Thymus (tissue), 11 donors: ENCODE measurements at regions not wholly inside any gene's neighbourhood (a gene's known extent, or its start where the extent isn't known, plus 50 kb on each side); places are given as distances from the start of the nearest gene placed in this dataset.
"Not testable (repeated sequence)": the region's sequence is repeated elsewhere in the genome, so short reads cannot be mapped to it uniquely, and the experiment has no call there.

Source experiments
- DNase-seq, 9 donors: peaks; one replicate each; pipeline ENCODE4 v3.0.0-alpha.2; 2013; ENCODE audit warnings: low spot score in 9 of 9, low read depth in 6 of 9, missing footprints in 1 of 9
- H3K27ac ChIP-seq, 2 donors: one replicate each; pipeline ENCODE4 v1.5.1; 2013; ENCODE audit warnings: control low read depth in 1 of 2, low read depth in 1 of 2, low read length in 1 of 2, mild to moderate bottlenecking in 1 of 2, moderate library complexity in 1 of 2
- H3K27me3 ChIP-seq, 2 donors: one replicate each; pipeline ENCODE4 v1.5.1; 2013; ENCODE audit warnings: low read length in 1 of 2; ENCODE audit not compliant: control insufficient read depth in 2 of 2, insufficient read depth in 1 of 2
- H3K36me3 ChIP-seq, 2 donors: one replicate each; pipeline ENCODE4 v1.5.1; 2013; ENCODE audit warnings: low read length in 1 of 2, mild to moderate bottlenecking in 1 of 2, moderate library complexity in 1 of 2; ENCODE audit not compliant: control insufficient read depth in 2 of 2, insufficient read depth in 2 of 2
- H3K4me1 ChIP-seq, 2 donors: one replicate each; pipeline ENCODE4 v1.5.1; 2013; ENCODE audit warnings: low read length in 2 of 2; ENCODE audit not compliant: control insufficient read depth in 2 of 2, insufficient read depth in 2 of 2
- H3K4me3 ChIP-seq, 2 donors: one replicate each; pipeline ENCODE4 v1.5.1; 2013; ENCODE audit warnings: low read length in 2 of 2, control low read depth in 1 of 2, mild to moderate bottlenecking in 1 of 2
- H3K9me3 ChIP-seq, 2 donors: one replicate each; pipeline ENCODE4 v1.5.1; 2013; ENCODE audit warnings: low read length in 1 of 2, mild to moderate bottlenecking in 1 of 2; ENCODE audit not compliant: control insufficient read depth in 2 of 2, insufficient read depth in 1 of 2
- WGBS: extraction: QIAGEN DNeasy Blood & Tissue Kit; methylation state at CpG from one replicate; pipeline ENCODE4 v1.1.7; 2013; 5-methylcytosine and 5-hydroxymethylcytosine counted together
- donor health status: healthy.

DNA sequence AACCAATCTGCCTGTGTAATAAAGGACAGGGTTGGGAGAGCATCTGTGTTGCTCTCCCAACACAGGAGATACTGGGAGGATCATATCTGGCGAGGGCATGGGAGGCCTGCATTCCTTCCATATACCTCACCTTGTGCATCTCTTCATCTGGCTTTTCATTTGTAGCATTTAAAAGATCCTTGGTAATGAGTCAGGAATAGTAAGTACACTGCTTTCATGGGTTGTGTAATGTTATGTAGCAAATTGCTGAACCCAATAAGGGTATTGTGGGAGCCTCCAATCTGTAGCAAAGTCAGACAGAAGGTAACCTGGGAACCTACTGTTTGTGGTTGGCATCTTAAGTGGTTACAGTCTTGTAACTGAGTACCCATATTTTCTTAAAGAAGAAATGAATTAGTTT is 210.8 kb downstream of the LMLN start:
- H3K36me3 ChIP-seq, H3K9me3 ChIP-seq, H3K4me3 ChIP-seq, H3K27ac ChIP-seq, H3K4me1 ChIP-seq, DNase-seq, H3K27me3 ChIP-seq: not testable (repeated sequence)
- WGBS: no CpG with 5 or more reads among the region's 1 CpG

DNA sequence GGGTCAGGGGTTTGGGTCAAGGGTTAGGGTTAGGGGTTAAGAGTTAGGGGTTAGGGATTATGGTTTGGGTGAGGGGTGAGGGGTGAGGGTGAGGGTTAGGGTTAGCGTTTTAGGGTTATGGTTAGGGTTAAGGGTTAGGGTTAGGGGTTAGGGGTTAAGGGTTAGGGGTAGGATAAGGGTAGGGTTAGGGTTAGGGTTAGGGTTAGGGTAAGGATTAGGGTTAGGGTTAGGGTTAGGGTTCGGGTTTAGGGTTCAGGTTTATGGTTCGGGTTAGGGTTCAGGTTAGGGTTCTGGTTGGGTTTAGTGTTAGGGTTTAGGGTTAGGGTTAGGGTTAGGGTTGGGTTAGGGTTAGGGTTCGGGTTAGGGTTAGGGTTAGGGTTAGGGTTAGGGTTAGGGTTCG is 213.1 kb downstream of the LMLN start:
- H3K36me3 ChIP-seq, H3K9me3 ChIP-seq, H3K27ac ChIP-seq, H3K4me1 ChIP-seq, DNase-seq, H3K4me3 ChIP-seq, H3K27me3 ChIP-seq: not testable (repeated sequence)
- WGBS: 97% methylated on average over 5 of the region's 5 CpGs

DNA sequence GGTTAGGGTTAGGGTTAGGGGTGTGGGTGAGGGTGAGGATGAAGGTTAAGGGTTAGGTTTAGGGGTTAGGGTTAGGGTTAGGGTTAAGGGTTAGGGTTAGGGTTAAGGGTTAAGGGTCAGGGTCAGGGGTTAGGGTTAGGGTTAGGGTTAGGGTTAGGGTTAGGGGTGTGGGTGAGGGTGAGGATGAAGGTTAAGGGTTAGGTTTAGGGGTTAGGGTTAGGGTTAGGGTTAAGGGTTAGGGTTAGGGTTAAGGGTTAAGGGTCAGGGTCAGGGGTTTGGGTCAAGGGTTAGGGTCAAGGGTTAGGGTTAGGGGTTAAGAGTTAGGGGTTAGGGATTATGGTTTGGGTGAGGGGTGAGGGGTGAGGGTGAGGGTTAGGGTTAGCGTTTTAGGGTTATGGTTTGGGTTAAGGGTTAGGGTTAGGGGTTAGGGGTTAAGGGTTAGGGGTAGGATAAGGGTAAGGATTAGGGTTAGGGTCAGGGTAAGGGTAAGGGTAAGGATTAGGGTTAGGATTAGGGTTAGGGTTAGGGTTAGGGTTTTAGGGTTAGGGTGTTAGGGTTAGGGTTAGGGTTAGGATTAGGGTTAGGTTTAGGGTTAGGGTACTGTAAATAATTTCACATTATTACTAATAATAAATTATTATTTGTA is 214.0 kb downstream of the LMLN start:
- not testable (repeated sequence) for H3K4me3 ChIP-seq, H3K27ac ChIP-seq, DNase-seq, H3K27me3 ChIP-seq, H3K4me1 ChIP-seq, H3K36me3 ChIP-seq, H3K9me3 ChIP-seq
- WGBS: 100% methylated on average over 1 of the region's 1 CpG
